ENCODE measurements at regions not wholly inside any gene's neighbourhood (a gene's known extent, or its start where the extent isn't known, plus 50 kb on each side); places are given as distances from the start of the nearest gene placed in this dataset.
A peak's percentile ranks its signal among the peaks of the same experiment; 100 is the strongest.
"Not testable (repeated sequence)": the region's sequence is repeated elsewhere in the genome, so short reads cannot be mapped to it uniquely, and the experiment has no call there.

DNA sequence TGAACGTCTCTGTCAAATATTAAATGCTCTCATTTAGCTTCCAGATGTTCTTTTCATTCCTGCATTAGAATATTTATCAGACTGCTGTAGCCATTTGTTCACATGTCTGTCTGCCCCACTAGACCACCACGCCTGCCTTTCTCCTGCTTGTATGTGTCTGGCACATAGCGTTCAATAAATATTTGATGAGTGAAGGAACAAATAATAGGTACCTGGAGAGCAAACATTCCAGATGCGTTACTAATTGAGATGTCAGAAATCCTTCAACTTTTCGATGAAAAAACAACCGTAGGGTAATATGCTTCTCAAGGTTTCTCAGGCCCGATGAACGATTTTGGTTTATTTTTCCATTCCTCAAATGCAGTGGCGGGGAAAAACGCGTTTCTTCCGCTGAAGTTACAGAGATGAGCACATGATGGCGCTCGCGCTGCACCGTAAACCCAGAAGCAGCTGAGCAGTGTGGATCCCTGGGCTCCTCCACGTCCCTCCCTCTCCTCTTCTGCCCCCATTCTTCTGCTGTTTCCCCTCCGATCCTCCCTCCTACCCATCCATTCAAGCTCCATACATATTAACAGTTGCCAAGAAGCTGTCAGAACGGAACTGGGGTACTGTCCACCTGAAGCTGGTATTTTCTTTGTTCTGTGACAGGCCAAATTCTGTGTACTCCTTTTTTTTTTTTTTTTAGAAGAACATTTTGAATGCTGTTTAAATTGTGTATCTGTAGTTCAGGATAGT lies 245.4 kb downstream of the MPDZ start:
- no peaks in the 10 kb centered on the region for H3K36me3 ChIP-seq
- H3K4me3 ChIP-seq, result no peak overlapping the region
- no peaks in the 10 kb centered on the region for H3K27me3 ChIP-seq
- TF ChIP-seq POLR2A (IDR thresholded peaks at IDR 0.05), result no peak
- TF ChIP-seq, protein P1, sequence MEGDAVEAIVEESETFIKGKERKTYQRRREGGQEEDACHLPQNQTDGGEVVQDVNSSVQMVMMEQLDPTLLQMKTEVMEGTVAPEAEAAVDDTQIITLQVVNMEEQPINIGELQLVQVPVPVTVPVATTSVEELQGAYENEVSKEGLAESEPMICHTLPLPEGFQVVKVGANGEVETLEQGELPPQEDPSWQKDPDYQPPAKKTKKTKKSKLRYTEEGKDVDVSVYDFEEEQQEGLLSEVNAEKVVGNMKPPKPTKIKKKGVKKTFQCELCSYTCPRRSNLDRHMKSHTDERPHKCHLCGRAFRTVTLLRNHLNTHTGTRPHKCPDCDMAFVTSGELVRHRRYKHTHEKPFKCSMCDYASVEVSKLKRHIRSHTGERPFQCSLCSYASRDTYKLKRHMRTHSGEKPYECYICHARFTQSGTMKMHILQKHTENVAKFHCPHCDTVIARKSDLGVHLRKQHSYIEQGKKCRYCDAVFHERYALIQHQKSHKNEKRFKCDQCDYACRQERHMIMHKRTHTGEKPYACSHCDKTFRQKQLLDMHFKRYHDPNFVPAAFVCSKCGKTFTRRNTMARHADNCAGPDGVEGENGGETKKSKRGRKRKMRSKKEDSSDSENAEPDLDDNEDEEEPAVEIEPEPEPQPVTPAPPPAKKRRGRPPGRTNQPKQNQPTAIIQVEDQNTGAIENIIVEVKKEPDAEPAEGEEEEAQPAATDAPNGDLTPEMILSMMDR (IDR thresholded peaks at IDR 0.05), result peak; percentile 59 to 77 (median 68)
- no peaks in the 10 kb centered on the region for H3K9me3 ChIP-seq
- peaks cover 3 to 4% of the 10 kb centered on the region in 2 donors for H3K4me1 ChIP-seq
- intact Hi-C loops (cut with DNase I; ENCODE audit: low total_unique reads), result no loop called here
- peak; percentile 43 to 63 for DNase-seq
- no peak overlapping the region for H3K27ac ChIP-seq

- H3K27ac ChIP-seq, result no peak overlapping the region
- H3K27me3 ChIP-seq, result no peaks in the 10 kb centered on the region
- intact Hi-C loops (cut with DNase I; ENCODE audit: low total_unique reads), result no loop called here
- TF ChIP-seq, protein P1 (IDR thresholded peaks at IDR 0.05), result no peak
- no peak for TF ChIP-seq POLR2A (IDR thresholded peaks at IDR 0.05)
- H3K36me3 ChIP-seq, result no peaks in the 10 kb centered on the region
- no peak for DNase-seq
- no peak overlapping the region for H3K4me3 ChIP-seq
- H3K4me1 ChIP-seq, result peaks cover 3 to 4% of the 10 kb centered on the region in 2 donors
- no peaks in the 10 kb centered on the region for H3K9me3 ChIP-seq
These were observed 244.8 kb downstream of the MPDZ start for GRCh38 chr9:13034694-13035002.

DNA sequence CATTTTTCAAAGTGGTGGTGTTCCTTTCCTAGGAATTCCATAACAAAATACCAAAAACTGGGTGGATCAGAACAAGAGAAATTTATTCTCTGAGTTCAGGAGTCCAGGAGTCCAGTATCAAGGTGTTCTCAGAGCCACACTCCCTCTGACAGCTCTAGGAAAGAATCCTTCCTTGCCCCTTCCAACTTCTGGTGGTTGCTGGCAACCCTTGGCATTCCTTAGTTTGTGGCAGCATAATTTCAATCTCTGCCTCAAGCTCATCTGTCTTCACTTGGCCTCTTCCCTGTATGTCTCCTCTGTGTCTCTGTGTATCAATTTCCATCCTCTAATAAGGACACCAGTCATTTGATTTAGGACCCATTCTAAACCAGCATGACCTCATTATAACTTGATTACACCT lies 243.7 kb downstream of the MPDZ start:
- TF ChIP-seq, protein P1 (IDR thresholded peaks at IDR 0.05), result no peak
- no peak for TF ChIP-seq POLR2A (IDR thresholded peaks at IDR 0.05)
- Histone ChIP-seq H3K27ac (no peak overlapping the region), H3K27me3 (no peaks in the 10 kb centered on the region), H3K36me3 (no peaks in the 10 kb centered on the region), H3K9me3 (no peaks in the 10 kb centered on the region), H3K4me3 (no peak overlapping the region), H3K4me1 (peaks cover 3 to 4% of the 10 kb centered on the region in 2 donors)
- intact Hi-C loops (cut with DNase I; ENCODE audit: low total_unique reads), result no loop called here
- DNase-seq, result no peak

DNA sequence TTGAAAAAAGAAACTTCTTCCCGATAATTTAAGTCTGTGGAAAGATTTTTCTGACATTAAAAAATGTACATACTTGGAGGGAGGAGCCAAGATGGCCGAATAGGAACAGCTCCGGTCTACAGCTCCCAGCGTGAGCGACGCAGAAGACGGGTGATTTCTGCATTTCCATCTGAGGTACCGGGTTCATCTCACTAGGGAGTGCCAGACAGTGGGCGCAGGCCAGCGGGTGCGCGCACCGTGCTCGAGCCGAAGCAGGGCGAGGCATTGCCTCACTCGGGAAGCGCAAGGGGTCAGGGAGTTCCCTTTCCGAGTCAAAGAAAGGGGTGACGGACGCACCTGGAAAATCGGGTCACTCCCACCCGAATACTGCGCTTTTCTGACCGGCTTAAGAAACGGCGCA lies 241.7 kb downstream of the MPDZ start:
- intact Hi-C loops (cut with DNase I; ENCODE audit: low total_unique reads); DNase-seq; H3K9me3 ChIP-seq: not testable (repeated sequence)

GRCh38 chr9:13047827-13048587 lies 231.5 kb downstream of the MPDZ start:
- Histone ChIP-seq H3K4me1 (no peaks in the 10 kb centered on the region), H3K36me3 (no peaks in the 10 kb centered on the region), H3K27me3 (no peaks in the 10 kb centered on the region), H3K27ac (no peak overlapping the region), H3K9me3 (no peaks in the 10 kb centered on the region), H3K4me3 (no peak overlapping the region)
- TF ChIP-seq POLR2A (IDR thresholded peaks at IDR 0.05), result no peak
- TF ChIP-seq, protein P1 (IDR thresholded peaks at IDR 0.05), result no peak
- intact Hi-C loops (cut with DNase I; ENCODE audit: low total_unique reads), result no loop called here
- no peak for DNase-seq

More for the DNA sequence above, 241.7 kb downstream of the MPDZ start:
- H3K36me3 ChIP-seq, H3K27ac ChIP-seq, H3K4me1 ChIP-seq, H3K4me3 ChIP-seq, H3K27me3 ChIP-seq: not testable (repeated sequence)

Data from uterus (tissue), 3 donors.